ENCODE measurements at regions not wholly inside any gene's neighbourhood (a gene's known extent, or its start where the extent isn't known, plus 50 kb on each side); places are given as distances from the start of the nearest gene placed in this dataset.

- TF ChIP-seq RAD21 (conservative IDR thresholded peaks at IDR 0.05) (no peak), POLR2AphosphoS5 (IDR thresholded peaks at IDR 0.05) (no peak), EZH2 (IDR thresholded peaks at IDR 0.05; ENCODE audit: borderline replicate concordance, insufficient read depth, low read length, poor library complexity, severe bottlenecking) (no peak), REST (IDR thresholded peaks at IDR 0.05; ENCODE audit: borderline replicate concordance) (no peak), MXI1 (conservative IDR thresholded peaks at IDR 0.05; ENCODE audit: poor library complexity, severe bottlenecking) (no peak), TAF1 (IDR thresholded peaks at IDR 0.05; ENCODE audit: low read depth) (no peak), CTCF (IDR thresholded peaks at IDR 0.05; ENCODE audit: poor library complexity, severe bottlenecking) (no peak), SMC3 (conservative IDR thresholded peaks at IDR 0.05; ENCODE audit: poor library complexity) (no peak), EP300 (conservative IDR thresholded peaks at IDR 0.05; ENCODE audit: poor library complexity, severe bottlenecking) (no peak)
- no peak overlapping the region for H3K4me3 ChIP-seq (ENCODE audit: low read length)
- no peaks in the 10 kb centered on the region for H3K27me3 ChIP-seq (ENCODE audit: insufficient read depth, low read depth, low read length)
- no peaks in the 10 kb centered on the region for H3K79me2 ChIP-seq (replicated peaks; ENCODE audit: insufficient read depth, low read length)
- H2AFZ ChIP-seq (ENCODE audit: low read depth, low read length): no peak overlapping the region
- no peaks in the 10 kb centered on the region for H3K9me2 ChIP-seq (ENCODE audit: insufficient read depth, low read length)
- no peaks in the 10 kb centered on the region for H3K36me3 ChIP-seq (ENCODE audit: insufficient read depth, low read length)
- no peak overlapping the region for H3K27ac ChIP-seq (ENCODE audit: low read length)
- H4K20me1 ChIP-seq (ENCODE audit: insufficient read depth): no peaks in the 10 kb centered on the region
- no peak overlapping the region for H3K4me2 ChIP-seq (ENCODE audit: low read length)
- no peaks in the 10 kb centered on the region for H3K9me3 ChIP-seq (ENCODE audit: low read length)
- H3F3A ChIP-seq (ENCODE audit: insufficient read depth, low read length, poor library complexity, severe bottlenecking): no peaks in the 10 kb centered on the region
- H3K9ac ChIP-seq (ENCODE audit: low read length): no peak overlapping the region
Measured at GRCh38 chr2:171225302-171225980, 64.7 kb upstream of the TLK1 start.

GRCh38 chr2:171217330-171217729 lies 56.6 kb upstream of the TLK1 start:
- Histone ChIP-seq H2AFZ (ENCODE audit: low read depth, low read length) (no peak overlapping the region), H3K9ac (ENCODE audit: low read length) (no peak overlapping the region), H3K9me2 (ENCODE audit: insufficient read depth, low read length) (no peaks in the 10 kb centered on the region), H3K4me3 (ENCODE audit: low read length) (no peak overlapping the region), H3K4me2 (ENCODE audit: low read length) (no peak overlapping the region), H4K20me1 (ENCODE audit: insufficient read depth) (no peaks in the 10 kb centered on the region), H3K36me3 (ENCODE audit: insufficient read depth, low read length) (no peaks in the 10 kb centered on the region), H3K9me3 (ENCODE audit: low read length) (no peaks in the 10 kb centered on the region), H3K79me2 (replicated peaks; ENCODE audit: insufficient read depth, low read length) (no peaks in the 10 kb centered on the region), H3K27me3 (ENCODE audit: insufficient read depth, low read depth, low read length) (no peaks in the 10 kb centered on the region), H3F3A (ENCODE audit: insufficient read depth, low read length, poor library complexity, severe bottlenecking) (no peaks in the 10 kb centered on the region), H3K27ac (ENCODE audit: low read length) (no peak overlapping the region)
- TF ChIP-seq SMC3 (conservative IDR thresholded peaks at IDR 0.05; ENCODE audit: poor library complexity): no peak
- no peak for TF ChIP-seq EP300 (conservative IDR thresholded peaks at IDR 0.05; ENCODE audit: poor library complexity, severe bottlenecking)
- no peak for TF ChIP-seq REST (IDR thresholded peaks at IDR 0.05; ENCODE audit: borderline replicate concordance)
- TF ChIP-seq EZH2 (IDR thresholded peaks at IDR 0.05; ENCODE audit: borderline replicate concordance, insufficient read depth, low read length, poor library complexity, severe bottlenecking): no peak
